ENCODE measurements at regions not wholly inside any gene's neighbourhood (a gene's known extent, or its start where the extent isn't known, plus 50 kb on each side); places are given as distances from the start of the nearest gene placed in this dataset.

DNA sequence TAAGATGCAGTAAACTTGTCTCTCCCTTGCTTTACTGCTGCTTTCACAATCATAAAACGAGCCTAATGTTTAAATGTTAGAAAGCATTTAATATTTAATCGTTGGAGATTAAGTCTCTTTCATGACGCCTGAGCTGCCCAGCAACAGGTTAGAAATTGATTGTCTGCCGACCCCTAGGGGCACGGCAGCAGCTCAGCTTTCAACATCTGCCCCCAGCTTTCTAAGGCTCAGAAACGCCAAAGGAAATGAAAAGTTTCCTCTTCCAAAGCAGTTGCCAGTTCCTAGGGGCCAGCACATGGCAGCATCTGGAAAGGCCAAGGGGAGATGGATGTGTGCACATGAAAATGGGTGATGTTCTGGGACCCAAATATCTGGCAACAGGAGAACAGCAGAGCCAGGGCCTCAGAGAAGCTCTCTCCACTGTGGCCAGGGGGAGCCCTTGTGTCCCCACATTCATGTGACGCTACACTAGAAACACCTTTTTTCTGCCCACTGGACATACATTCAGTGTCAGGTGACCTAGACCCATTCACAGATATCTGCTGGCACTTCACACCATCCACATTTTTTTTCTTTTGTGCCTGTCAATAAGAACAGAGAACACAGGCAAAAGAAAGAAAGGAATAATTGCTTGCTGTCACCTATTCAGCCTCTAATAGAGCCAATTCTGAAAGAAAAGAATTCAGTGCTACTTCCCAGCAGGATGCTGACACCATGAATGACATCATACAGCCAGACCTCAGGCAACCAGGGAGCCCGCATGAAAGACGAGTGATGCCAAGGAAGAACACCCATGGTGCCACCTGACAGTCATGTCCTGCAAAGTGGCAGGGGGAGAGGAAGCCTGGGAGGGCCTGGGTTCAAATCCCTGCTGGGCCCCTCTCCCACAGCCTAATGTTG, 205.0 kb upstream of the TAS2R1 start:
- Histone ChIP-seq H3K4me3 (ENCODE audit: low read depth, low read length) (no peak overlapping the region), H3K27me3 (ENCODE audit: control insufficient read depth, insufficient read depth, low read length) (no peaks in the 10 kb centered on the region), H3K9ac (ENCODE audit: low read depth, low read length) (no peak overlapping the region), H3K27ac (ENCODE audit: low read depth, low read length) (peak overlapping the region; percentile 80), H3K9me3 (ENCODE audit: control insufficient read depth, insufficient read depth, low read length) (no peaks in the 10 kb centered on the region), H3K4me1 (ENCODE audit: control insufficient read depth, insufficient read depth, low read length) (peaks cover 41% of the 10 kb centered on the region), H3K36me3 (ENCODE audit: control insufficient read depth, insufficient read depth, low read length) (no peaks in the 10 kb centered on the region)

- no peaks in the 10 kb centered on the region for H3K36me3 ChIP-seq (ENCODE audit: control insufficient read depth, insufficient read depth, low read length)
- H3K27ac ChIP-seq (ENCODE audit: low read depth, low read length), result peak overlapping the region; percentile 61
- peak overlapping the region; percentile 7; the same call in 1 of the 2 replicates for H3K9ac ChIP-seq (ENCODE audit: low read depth, low read length)
- H3K4me3 ChIP-seq (ENCODE audit: low read depth, low read length), result no peak overlapping the region
- H3K9me3 ChIP-seq (ENCODE audit: control insufficient read depth, insufficient read depth, low read length), result no peaks in the 10 kb centered on the region
- H3K4me1 ChIP-seq (ENCODE audit: control insufficient read depth, insufficient read depth, low read length), result peaks cover 53% of the 10 kb centered on the region
- no peaks in the 10 kb centered on the region for H3K27me3 ChIP-seq (ENCODE audit: control insufficient read depth, insufficient read depth, low read length)
These were observed 203.7 kb upstream of the TAS2R1 start for GRCh38 chr5:9833871-9834270.

GRCh38 chr5:9832921-9833320, 202.8 kb upstream of the TAS2R1 start:
- Histone ChIP-seq H3K27me3 (ENCODE audit: control insufficient read depth, insufficient read depth, low read length) (no peaks in the 10 kb centered on the region), H3K9ac (ENCODE audit: low read depth, low read length) (no peak overlapping the region; the same call in 1 of the 2 replicates), H3K27ac (ENCODE audit: low read depth, low read length) (peak overlapping the region; percentile 77), H3K4me3 (ENCODE audit: low read depth, low read length) (no peak overlapping the region), H3K4me1 (ENCODE audit: control insufficient read depth, insufficient read depth, low read length) (peaks cover 57% of the 10 kb centered on the region), H3K36me3 (ENCODE audit: control insufficient read depth, insufficient read depth, low read length) (no peaks in the 10 kb centered on the region), H3K9me3 (ENCODE audit: control insufficient read depth, insufficient read depth, low read length) (no peaks in the 10 kb centered on the region)

- peak overlapping the region; percentile 37 for H3K27ac ChIP-seq (ENCODE audit: low read depth, low read length)
- H3K4me1 ChIP-seq (ENCODE audit: control insufficient read depth, insufficient read depth, low read length), result peaks cover 57% of the 10 kb centered on the region
- H3K36me3 ChIP-seq (ENCODE audit: control insufficient read depth, insufficient read depth, low read length), result no peaks in the 10 kb centered on the region
- no peaks in the 10 kb centered on the region for H3K27me3 ChIP-seq (ENCODE audit: control insufficient read depth, insufficient read depth, low read length)
- no peak overlapping the region for H3K4me3 ChIP-seq (ENCODE audit: low read depth, low read length)
- H3K9me3 ChIP-seq (ENCODE audit: control insufficient read depth, insufficient read depth, low read length), result no peaks in the 10 kb centered on the region
- no peak overlapping the region for H3K9ac ChIP-seq (ENCODE audit: low read depth, low read length)
These were observed 201.7 kb upstream of the TAS2R1 start for GRCh38 chr5:9831823-9832222.

- H3K4me1 ChIP-seq (ENCODE audit: control insufficient read depth, insufficient read depth, low read length), result peaks cover 53% of the 10 kb centered on the region
- no peaks in the 10 kb centered on the region for H3K36me3 ChIP-seq (ENCODE audit: control insufficient read depth, insufficient read depth, low read length)
- H3K9ac ChIP-seq (ENCODE audit: low read depth, low read length), result no peak overlapping the region
- no peaks in the 10 kb centered on the region for H3K27me3 ChIP-seq (ENCODE audit: control insufficient read depth, insufficient read depth, low read length)
- H3K27ac ChIP-seq (ENCODE audit: low read depth, low read length), result peak overlapping the region; percentile 76
- H3K4me3 ChIP-seq (ENCODE audit: low read depth, low read length), result no peak overlapping the region
- H3K9me3 ChIP-seq (ENCODE audit: control insufficient read depth, insufficient read depth, low read length), result no peaks in the 10 kb centered on the region
These were observed 200.0 kb upstream of the TAS2R1 start for GRCh38 chr5:9830184-9830583.

DNA sequence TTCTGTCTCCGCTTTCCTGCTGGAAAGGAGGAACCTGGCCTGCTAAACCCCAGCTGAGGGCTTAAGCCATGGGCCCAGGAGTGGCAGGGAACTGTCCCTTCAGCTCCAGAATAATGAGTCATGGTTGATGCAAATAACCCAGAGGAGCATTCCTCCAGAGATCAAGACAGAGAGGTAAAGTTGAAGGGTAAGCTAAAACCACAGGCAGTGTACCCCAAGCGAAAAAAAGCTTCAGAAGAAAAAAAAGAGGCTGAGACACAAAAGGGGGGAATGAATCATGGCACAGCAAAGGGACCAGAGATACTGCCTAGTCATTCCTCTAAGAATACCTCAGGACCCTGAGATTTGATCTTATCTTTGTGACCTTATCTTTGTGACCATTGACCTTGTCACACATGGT, 199.5 kb upstream of the TAS2R1 start:
- Histone ChIP-seq H3K4me3 (ENCODE audit: low read depth, low read length) (no peak overlapping the region), H3K9me3 (ENCODE audit: control insufficient read depth, insufficient read depth, low read length) (no peaks in the 10 kb centered on the region), H3K4me1 (ENCODE audit: control insufficient read depth, insufficient read depth, low read length) (peaks cover 48% of the 10 kb centered on the region), H3K36me3 (ENCODE audit: control insufficient read depth, insufficient read depth, low read length) (no peaks in the 10 kb centered on the region), H3K27me3 (ENCODE audit: control insufficient read depth, insufficient read depth, low read length) (no peaks in the 10 kb centered on the region), H3K9ac (ENCODE audit: low read depth, low read length) (no peak overlapping the region), H3K27ac (ENCODE audit: low read depth, low read length) (peak overlapping the region; percentile 76)

GRCh38 chr5:9820691-9821449, 190.7 kb upstream of the TAS2R1 start:
- no peaks in the 10 kb centered on the region for H3K4me1 ChIP-seq (ENCODE audit: control insufficient read depth, insufficient read depth, low read length)
- H3K36me3 ChIP-seq (ENCODE audit: control insufficient read depth, insufficient read depth, low read length), result no peaks in the 10 kb centered on the region
- H3K9ac ChIP-seq (ENCODE audit: low read depth, low read length), result no peak overlapping the region
- no peak overlapping the region for H3K4me3 ChIP-seq (ENCODE audit: low read depth, low read length)
- H3K27ac ChIP-seq (ENCODE audit: low read depth, low read length), result no peak overlapping the region
- no peaks in the 10 kb centered on the region for H3K27me3 ChIP-seq (ENCODE audit: control insufficient read depth, insufficient read depth, low read length)
- H3K9me3 ChIP-seq (ENCODE audit: control insufficient read depth, insufficient read depth, low read length), result no peaks in the 10 kb centered on the region

DNA sequence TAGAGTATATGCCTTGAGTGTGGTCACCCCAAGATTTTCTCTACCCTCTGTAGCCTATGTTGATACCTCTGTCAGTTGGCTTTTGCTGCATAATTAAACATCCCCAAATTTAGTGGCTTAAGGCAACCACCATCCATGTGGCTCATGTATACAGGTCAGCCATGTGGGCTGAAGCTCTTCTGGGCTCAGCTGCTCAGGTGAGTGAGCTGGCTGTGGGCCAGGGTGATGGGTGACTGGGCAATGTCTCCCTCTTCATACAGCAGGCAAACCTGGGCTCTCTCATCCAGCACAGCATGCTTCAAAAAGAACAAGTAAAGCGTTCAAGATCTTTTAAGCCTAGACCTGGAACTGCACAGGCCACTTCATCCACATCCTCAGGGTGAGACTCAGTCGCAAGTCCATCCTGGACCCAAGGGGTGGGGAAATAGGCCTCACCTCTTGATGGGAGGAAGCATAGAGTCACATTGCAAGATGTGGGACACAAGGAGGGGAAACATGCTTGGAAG, 188.2 kb upstream of the TAS2R1 start:
- no peaks in the 10 kb centered on the region for H3K36me3 ChIP-seq (ENCODE audit: control insufficient read depth, insufficient read depth, low read length)
- H3K27me3 ChIP-seq (ENCODE audit: control insufficient read depth, insufficient read depth, low read length), result no peaks in the 10 kb centered on the region
- H3K4me3 ChIP-seq (ENCODE audit: low read depth, low read length), result no peak overlapping the region
- H3K4me1 ChIP-seq (ENCODE audit: control insufficient read depth, insufficient read depth, low read length), result no peaks in the 10 kb centered on the region
- no peak overlapping the region for H3K9ac ChIP-seq (ENCODE audit: low read depth, low read length)
- no peaks in the 10 kb centered on the region for H3K9me3 ChIP-seq (ENCODE audit: control insufficient read depth, insufficient read depth, low read length)
- no peak overlapping the region for H3K27ac ChIP-seq (ENCODE audit: low read depth, low read length)

GRCh38 chr5:9817819-9818218, 187.7 kb upstream of the TAS2R1 start:
- H3K27ac ChIP-seq (ENCODE audit: low read depth, low read length), result no peak overlapping the region
- no peak overlapping the region for H3K9ac ChIP-seq (ENCODE audit: low read depth, low read length)
- H3K4me1 ChIP-seq (ENCODE audit: control insufficient read depth, insufficient read depth, low read length), result no peaks in the 10 kb centered on the region
- no peaks in the 10 kb centered on the region for H3K36me3 ChIP-seq (ENCODE audit: control insufficient read depth, insufficient read depth, low read length)
- no peak overlapping the region for H3K4me3 ChIP-seq (ENCODE audit: low read depth, low read length)
- H3K9me3 ChIP-seq (ENCODE audit: control insufficient read depth, insufficient read depth, low read length), result no peaks in the 10 kb centered on the region
- no peaks in the 10 kb centered on the region for H3K27me3 ChIP-seq (ENCODE audit: control insufficient read depth, insufficient read depth, low read length)

GRCh38 chr5:9815051-9815450, 184.9 kb upstream of the TAS2R1 start:
- no peaks in the 10 kb centered on the region for H3K9me3 ChIP-seq (ENCODE audit: control insufficient read depth, insufficient read depth, low read length)
- no peak overlapping the region for H3K4me3 ChIP-seq (ENCODE audit: low read depth, low read length)
- no peaks in the 10 kb centered on the region for H3K36me3 ChIP-seq (ENCODE audit: control insufficient read depth, insufficient read depth, low read length)
- no peaks in the 10 kb centered on the region for H3K4me1 ChIP-seq (ENCODE audit: control insufficient read depth, insufficient read depth, low read length)
- H3K27ac ChIP-seq (ENCODE audit: low read depth, low read length), result no peak overlapping the region
- H3K27me3 ChIP-seq (ENCODE audit: control insufficient read depth, insufficient read depth, low read length), result no peaks in the 10 kb centered on the region
- no peak overlapping the region for H3K9ac ChIP-seq (ENCODE audit: low read depth, low read length)

DNA sequence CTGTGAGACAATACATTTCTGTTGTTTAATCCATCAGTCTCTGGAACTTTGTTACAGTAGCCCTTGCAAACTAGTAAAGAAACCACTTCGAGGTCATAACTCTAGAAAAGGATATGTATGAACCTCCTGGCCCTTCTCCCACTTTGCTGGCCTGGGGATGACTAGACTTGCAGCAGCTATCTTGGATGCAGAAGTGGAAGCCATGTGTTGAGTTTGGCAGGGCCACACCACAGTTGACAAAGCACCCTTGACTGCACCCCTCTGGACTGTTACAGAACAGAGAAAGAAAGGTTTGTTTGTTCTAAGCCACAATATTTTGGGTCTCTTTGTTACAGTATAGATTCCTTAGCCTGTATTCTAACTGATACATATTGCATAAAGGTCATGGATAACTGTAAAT, 183.2 kb upstream of the TAS2R1 start:
- Histone ChIP-seq H3K9ac (ENCODE audit: low read depth, low read length) (no peak overlapping the region), H3K4me3 (ENCODE audit: low read depth, low read length) (no peak overlapping the region), H3K4me1 (ENCODE audit: control insufficient read depth, insufficient read depth, low read length) (no peaks in the 10 kb centered on the region), H3K36me3 (ENCODE audit: control insufficient read depth, insufficient read depth, low read length) (no peaks in the 10 kb centered on the region), H3K9me3 (ENCODE audit: control insufficient read depth, insufficient read depth, low read length) (no peaks in the 10 kb centered on the region), H3K27ac (ENCODE audit: low read depth, low read length) (no peak overlapping the region), H3K27me3 (ENCODE audit: control insufficient read depth, insufficient read depth, low read length) (no peaks in the 10 kb centered on the region)
